ENCODE measurements at regions not wholly inside any gene's neighbourhood (a gene's known extent, or its start where the extent isn't known, plus 50 kb on each side); places are given as distances from the start of the nearest gene placed in this dataset.

GRCh38 chr11:79959318-79959717, 518.5 kb upstream of the TENM4 start:
- TF ChIP-seq, protein P1, sequence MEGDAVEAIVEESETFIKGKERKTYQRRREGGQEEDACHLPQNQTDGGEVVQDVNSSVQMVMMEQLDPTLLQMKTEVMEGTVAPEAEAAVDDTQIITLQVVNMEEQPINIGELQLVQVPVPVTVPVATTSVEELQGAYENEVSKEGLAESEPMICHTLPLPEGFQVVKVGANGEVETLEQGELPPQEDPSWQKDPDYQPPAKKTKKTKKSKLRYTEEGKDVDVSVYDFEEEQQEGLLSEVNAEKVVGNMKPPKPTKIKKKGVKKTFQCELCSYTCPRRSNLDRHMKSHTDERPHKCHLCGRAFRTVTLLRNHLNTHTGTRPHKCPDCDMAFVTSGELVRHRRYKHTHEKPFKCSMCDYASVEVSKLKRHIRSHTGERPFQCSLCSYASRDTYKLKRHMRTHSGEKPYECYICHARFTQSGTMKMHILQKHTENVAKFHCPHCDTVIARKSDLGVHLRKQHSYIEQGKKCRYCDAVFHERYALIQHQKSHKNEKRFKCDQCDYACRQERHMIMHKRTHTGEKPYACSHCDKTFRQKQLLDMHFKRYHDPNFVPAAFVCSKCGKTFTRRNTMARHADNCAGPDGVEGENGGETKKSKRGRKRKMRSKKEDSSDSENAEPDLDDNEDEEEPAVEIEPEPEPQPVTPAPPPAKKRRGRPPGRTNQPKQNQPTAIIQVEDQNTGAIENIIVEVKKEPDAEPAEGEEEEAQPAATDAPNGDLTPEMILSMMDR (IDR thresholded peaks at IDR 0.05; ENCODE audit: low read length): no peak
- TF ChIP-seq EZH2 (IDR thresholded peaks at IDR 0.05; ENCODE audit: borderline replicate concordance, low read length): no peak

Data from OCI-LY1 (cell line).